K562 (cell line): ENCODE measurements at regions not wholly inside any gene's neighbourhood (a gene's known extent, or its start where the extent isn't known, plus 50 kb on each side); places are given as distances from the start of the nearest gene placed in this dataset.

ENCODE experiments used
- ATAC-seq: fragments of 200-7000 bp; cut with Tn5 transposase; 3 replicates; pipeline ENCODE4 v1.9.1; 2020; ENCODE audit warnings: moderate library complexity
- BruUV-seq: library from RNA; stranded (reverse); fragments of 400-500 nt; replicated peaks from 2 replicates; lab custom pipeline; 2021; lab: Mats Ljungman, UMichigan
- CTCF ChIA-PET: fragments of 300-600 bp; formaldehyde crosslinking; extraction: SDS; loops from one replicate; lab custom pipeline; 2021; ENCODE audit warnings: low intra/inter-chr PET ratio; lab: Yijun Ruan, JAX
- POLR2A ChIA-PET: fragments of 300-600, 350-650 bp; sonication (Branson Sonifier 250); formaldehyde crosslinking; extraction: SDS; loops from one replicate; lab custom pipeline; 2021; ENCODE audit warnings: antibody characterized with exemption, inconsistent platforms; lab: Yijun Ruan, JAX
- DNase-seq, 4 experiments: peaks; one replicate each; pipeline versions ENCODE4 v3.0.0 to v3.0.0-alpha.2; 2011 to 2018; ENCODE audit warnings: low spot score in 3 of 4, mixed read lengths in 3 of 4; ENCODE audit errors: extremely low read depth in 1 of 4
- FAIRE-seq: peaks from 2 replicates; lab custom pipeline; 2011; peaks lifted over from hg19 to GRCh38; lab: Jason Lieb, UNC
- H2AFZ ChIP-seq: 2 replicates; pipeline ENCODE4 v1.6.0; 2011; ENCODE audit warnings: low read depth, low read length, control low read depth, inconsistent platforms
- H3K27ac ChIP-seq: fragments of 200-600 bp; 3 replicates; pipeline ENCODE4 v1.8.0; 2011; ENCODE audit warnings: low read depth, mild to moderate bottlenecking, control low read depth, inconsistent platforms, low read length, moderate library complexity, mixed read lengths; ENCODE audit errors: extremely low read depth
- H3K27me3 ChIP-seq, 2 experiments: fragments of 300-600 bp in 1 of 2; 2 replicates in 1 of 2; 3 replicates in 1 of 2; pipeline versions ENCODE4 v1.6.0 to v1.8.0; 2011; ENCODE audit warnings: inconsistent platforms in 2 of 2, low read length in 2 of 2, mild to moderate bottlenecking in 1 of 2, mixed read lengths in 1 of 2, moderate library complexity in 1 of 2; ENCODE audit not compliant: control insufficient read depth in 2 of 2, insufficient read depth in 2 of 2
- H3K36me3 ChIP-seq: fragments of 300-600 bp; 3 replicates; pipeline ENCODE4 v1.8.0; 2011; ENCODE audit warnings: mild to moderate bottlenecking, low read length, inconsistent platforms; ENCODE audit not compliant: control insufficient read depth, insufficient read depth
- H3K4me1 ChIP-seq, 2 experiments: fragments of 200-600 bp in 1 of 2; replicated peaks in 1 of 2; 2 replicates in 1 of 2; 3 replicates in 1 of 2; pipeline versions ENCODE4 v1.5.1 to v1.8.0; 2011; ENCODE audit warnings: inconsistent platforms in 2 of 2, low read length in 2 of 2, mild to moderate bottlenecking in 1 of 2, mixed read lengths in 1 of 2, moderate library complexity in 1 of 2; ENCODE audit not compliant: control insufficient read depth in 2 of 2, insufficient read depth in 2 of 2
- H3K4me2 ChIP-seq: 2 replicates; pipeline ENCODE4 v1.6.1; 2011; ENCODE audit warnings: low read length, control low read depth, inconsistent platforms, mixed read lengths; ENCODE audit not compliant: insufficient read depth
- H3K4me3 ChIP-seq: fragments of 200-600 bp; sonication (generic), shearing (Covaris generic); 2 replicates; pipeline ENCODE4 v1.5.1; 2016; ENCODE audit warnings: control low read depth, inconsistent platforms
- H3K79me2 ChIP-seq: fragments of 200-600 bp; 3 replicates; pipeline ENCODE4 v1.8.0; 2011; ENCODE audit warnings: low read length, inconsistent platforms; ENCODE audit not compliant: control insufficient read depth, insufficient read depth
- H3K9ac ChIP-seq, 2 experiments: 2 replicates each; pipeline versions ENCODE4 v1.6.0 to v1.6.1; 2011; ENCODE audit warnings: low read depth in 2 of 2, low read length in 2 of 2, control low read depth in 1 of 2, inconsistent platforms in 1 of 2, mild to moderate bottlenecking in 1 of 2, mixed read lengths in 1 of 2; ENCODE audit not compliant: insufficient read depth in 1 of 2
- H3K9me1 ChIP-seq: one replicate; pipeline ENCODE4 v1.6.0; 2011; ENCODE audit warnings: inconsistent platforms, mild to moderate bottlenecking, low read length, moderate library complexity; ENCODE audit not compliant: control insufficient read depth, insufficient read depth
- H3K9me3 ChIP-seq: replicated peaks from 2 replicates; pipeline ENCODE4 v1.5.1; 2011; ENCODE audit warnings: low read depth, low read length, inconsistent platforms; ENCODE audit not compliant: control insufficient read depth, insufficient read depth
- H4K20me1 ChIP-seq: replicated peaks from 2 replicates; pipeline ENCODE4 v1.6.1; 2011; ENCODE audit warnings: low read length, inconsistent platforms, mixed read lengths; ENCODE audit not compliant: control insufficient read depth, insufficient read depth
- BRCA1 ChIP-seq, 2 experiments: fragments of 450-650 bp in 1 of 2; sonication (generic) in 1 of 2; formaldehyde crosslinking in 1 of 2; IDR thresholded peaks; 2 replicates each; pipeline versions ENCODE4 v1.5.0 to v1.6.1; 2017 to 2020; ENCODE audit warnings: mild to moderate bottlenecking in 1 of 2, missing genetic modification reagents in 1 of 2
- CBX8 ChIP-seq: fragments of 200-600 bp; sonication (generic); IDR thresholded peaks from 2 replicates; pipeline ENCODE4 v1.6.1; 2012; ENCODE audit warnings: borderline replicate concordance, mixed run types, low read depth, mild to moderate bottlenecking, moderate library complexity, mixed read lengths, low read length, control low read depth, inconsistent platforms; ENCODE audit not compliant: poor library complexity, severe bottlenecking; ENCODE audit errors: extremely low read depth
- DIDO1 ChIP-seq: fragments of 450-650 bp; IDR thresholded peaks from 2 replicates; pipeline ENCODE4 v1.6.1; 2016; ENCODE audit warnings: low read depth, missing biosample characterization, missing genetic modification characterization
- HDAC6 ChIP-seq: IDR thresholded peaks from 2 replicates; pipeline ENCODE4 v1.6.1; 2012; ENCODE audit warnings: low read depth, mild to moderate bottlenecking, control low read depth, inconsistent platforms, low read length, moderate library complexity
- HSF4 ChIP-seq: fragments of 250-450 bp; sonication (Bioruptor Pico); IDR thresholded peaks from 2 replicates; pipeline ENCODE4 v2.1.2; 2022; ENCODE audit warnings: mild to moderate bottlenecking, moderate library complexity, borderline replicate concordance
- NCOR1 ChIP-seq: fragments of 450-650 bp; IDR thresholded peaks from 2 replicates; pipeline ENCODE4 v1.6.1; 2016; ENCODE audit warnings: mild to moderate bottlenecking, moderate library complexity
- RNF2 ChIP-seq: sonication (generic); IDR thresholded peaks from 2 replicates; pipeline ENCODE4 v1.6.1; 2016
- SUPT5H ChIP-seq: fragments of 450-650 bp; IDR thresholded peaks from 2 replicates; pipeline ENCODE4 v1.6.1; 2016
- TFAM ChIP-seq: fragments of 250-450 bp; sonication (Bioruptor Pico); conservative IDR thresholded peaks from 2 replicates; pipeline ENCODE4 v1.5.0; 2021; ENCODE audit warnings: mild to moderate bottlenecking, moderate library complexity
- ZBTB8A ChIP-seq: fragments of 450-650 bp; IDR thresholded peaks from 2 replicates; pipeline ENCODE4 v1.6.1; 2018; ENCODE audit warnings: mild to moderate bottlenecking, moderate library complexity; ENCODE audit not compliant: partially characterized antibody
- ZFP91 ChIP-seq: sonication (generic); formaldehyde crosslinking; IDR thresholded peaks from 2 replicates; pipeline ENCODE4 v1.8.0; 2022; ENCODE audit warnings: mild to moderate bottlenecking, missing genetic modification reagents
- ZNF311 ChIP-seq: fragments of 250-450 bp; sonication (Bioruptor Pico); IDR thresholded peaks from 2 replicates; pipeline ENCODE4 v1.4.0; 2020; ENCODE audit warnings: mild to moderate bottlenecking, moderate library complexity
- ZNF316 ChIP-seq: fragments of 450-650 bp; IDR thresholded peaks from 2 replicates; pipeline ENCODE4 v1.6.1; 2016
- WGBS: fragments of 100-300 bp; shearing (Covaris generic); methylation state at CpG from one replicate; pipeline ENCODE4 v1.1.6; 2016; ENCODE audit warnings: low coverage, mixed read lengths; ENCODE audit not compliant: insufficient coverage; ENCODE audit errors: missing lambda C conversion rate; 5-methylcytosine and 5-hydroxymethylcytosine counted together
- in situ Hi-C: fragments of 300-500 bp; cut with MboI; formaldehyde crosslinking; loops from 4 replicates; pipeline ENCODE4 v1.15.0; 2018; ENCODE audit warnings: inconsistent platforms, mixed read lengths
- intact Hi-C: fragments of 100-400 bp; cut with micrococcal nuclease; formaldehyde crosslinking; loops from 2 replicates; pipeline ENCODE4 v1.14.2; 2022

DNA sequence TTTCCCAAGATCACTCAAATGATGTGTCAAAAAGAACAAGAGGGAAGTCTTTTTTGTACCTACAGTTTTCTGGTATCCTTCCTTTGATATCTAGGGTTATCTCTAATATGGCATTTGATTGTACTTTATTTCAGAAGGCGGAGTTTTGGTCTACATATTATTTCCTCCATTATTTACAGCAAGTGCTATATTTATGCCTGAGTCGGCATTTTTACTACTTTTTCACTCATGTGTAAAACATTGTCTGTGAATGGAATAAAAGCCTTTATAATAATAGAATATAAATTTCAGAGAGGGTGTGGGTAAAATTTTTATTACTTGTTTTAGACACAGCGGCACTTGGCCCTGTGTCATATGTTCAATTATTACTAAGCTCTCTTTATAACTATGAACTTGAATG, 398.4 kb downstream of the BCKDHB start:
- H3K9me3 ChIP-seq, result no peaks in the 10 kb centered on the region
- WGBS, result 2% methylated on average over 3 of the region's 3 CpGs
- no peak overlapping the region for H3K4me2 ChIP-seq
- ATAC-seq, result no peak
- CTCF ChIA-PET, result no interaction called here
- no peak overlapping the region for H3K27ac ChIP-seq
- no peaks in the 10 kb centered on the region for H3K79me2 ChIP-seq
- no peaks in the 10 kb centered on the region for H3K27me3 ChIP-seq
- DNase-seq, result no peak
- BruUV-seq, result no TSS peak
- H3K9me1 ChIP-seq, result no peaks in the 10 kb centered on the region
- TF ChIP-seq ZNF316, result peak; percentile 16; the same call in 1 of the 2 replicates
- no peak for TF ChIP-seq NCOR1
- POLR2A ChIA-PET, result no interaction called here
- no peak overlapping the region for H2AFZ ChIP-seq
- H3K36me3 ChIP-seq, result no peaks in the 10 kb centered on the region
- no peaks in the 10 kb centered on the region for H4K20me1 ChIP-seq
- H3K4me1 ChIP-seq, result no peaks in the 10 kb centered on the region
- no peak for FAIRE-seq
- in situ Hi-C loops (no loop called here), intact Hi-C loops (no loop called here)
- H3K4me3 ChIP-seq, result no peak overlapping the region
- H3K9ac ChIP-seq, result no peak overlapping the region

DNA sequence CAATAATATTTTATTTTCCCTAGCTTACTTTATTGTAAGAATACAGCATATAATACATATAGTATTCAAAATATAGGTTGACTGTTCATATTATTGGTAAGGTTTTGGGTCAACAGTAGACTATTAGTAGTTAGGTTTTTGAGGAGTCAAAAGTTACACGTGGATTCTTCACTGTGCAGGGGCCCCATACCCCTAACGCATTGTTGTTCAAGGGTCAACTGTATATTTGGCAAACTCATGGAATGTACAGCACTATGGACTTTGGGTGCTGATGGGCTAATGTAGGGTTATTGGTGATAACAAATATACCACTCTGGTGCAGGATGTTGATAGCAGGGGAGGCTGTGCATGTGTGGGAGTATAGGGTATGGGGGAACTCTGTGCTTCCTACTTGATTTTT, 397.2 kb downstream of the BCKDHB start:
- no peak overlapping the region for H3K9ac ChIP-seq
- no peak overlapping the region for H3K4me2 ChIP-seq
- no peak for DNase-seq
- ChIA-PET CTCF (interaction anchor here (0.6 kb wide), 1 partner anchor 378 kb away, joined by 3 read pairs; no protein-coding TSS in a partner anchor), POLR2A (interaction anchor here (0.7 kb wide), 1 partner anchor 458 kb away, joined by 3 read pairs; no protein-coding TSS in a partner anchor)
- in situ Hi-C loops (no loop called here), intact Hi-C loops (no loop called here)
- no peaks in the 10 kb centered on the region for H3K36me3 ChIP-seq
- H3K9me3 ChIP-seq, result no peaks in the 10 kb centered on the region
- ATAC-seq, result no peak
- no peak for FAIRE-seq
- no peaks in the 10 kb centered on the region for H3K27me3 ChIP-seq
- no TSS peak for BruUV-seq
- 0% methylated on average over 2 of the region's 2 CpGs for WGBS
- no peak overlapping the region for H3K4me3 ChIP-seq
- H4K20me1 ChIP-seq, result no peaks in the 10 kb centered on the region
- H3K9me1 ChIP-seq, result no peaks in the 10 kb centered on the region
- H2AFZ ChIP-seq, result no peak overlapping the region
- H3K27ac ChIP-seq, result no peak overlapping the region
- no peaks in the 10 kb centered on the region for H3K4me1 ChIP-seq
- no peaks in the 10 kb centered on the region for H3K79me2 ChIP-seq
- TF ChIP-seq ZFP91 (CRISPR knock-in tag) (no peak), ZNF311 (CRISPR knock-in tag) (no peak), CBX8 (no peak), TFAM (CRISPR knock-in tag) (no peak), ZBTB8A (no peak), HSF4 (no peak), BRCA1 (IDR thresholded peaks at IDR 0.05) (no peak), BRCA1 (CRISPR knock-in tag; IDR thresholded peaks at IDR 0.05) (no peak), SUPT5H (no peak), DIDO1 (no peak), RNF2 (no peak), HDAC6 (no peak)
